B cell (primary cell): ENCODE measurements at regions not wholly inside any gene's neighbourhood (a gene's known extent, or its start where the extent isn't known, plus 50 kb on each side); places are given as distances from the start of the nearest gene placed in this dataset.

Experiments used
- CTCF ChIP-seq: fragments of 200-600 bp; IDR thresholded peaks from one replicate; pipeline ENCODE4 v1.8.0; 2022; ENCODE audit warnings: antibody characterized with exemption, mild to moderate bottlenecking
- EZH2 ChIP-seq: IDR thresholded peaks from 2 replicates; pipeline ENCODE4 v1.6.1; 2012; ENCODE audit warnings: borderline replicate concordance, low read depth, mild to moderate bottlenecking, moderate library complexity, low read length; ENCODE audit not compliant: insufficient read depth, poor library complexity, severe bottlenecking

GRCh38 chr1:157319567-157319966 is 181.4 kb upstream of the ETV3 start:
- TF ChIP-seq EZH2 (no peak), CTCF (no peak)
